Kidney (tissue), 13 donors: ENCODE measurements at regions not wholly inside any gene's neighbourhood (a gene's known extent, or its start where the extent isn't known, plus 50 kb on each side); places are given as distances from the start of the nearest gene placed in this dataset.
"Not testable (repeated sequence)": the region's sequence is repeated elsewhere in the genome, so short reads cannot be mapped to it uniquely, and the experiment has no call there.

Experiments used
- DNase-seq, 5 donors: peaks; one replicate each; pipeline ENCODE4 v3.0.0-alpha.2; 2013 to 2020
- FAIRE-seq: peaks from 2 replicates; lab custom pipeline; 2012; peaks lifted over from hg19 to GRCh38; lab: Jason Lieb, UNC
- H3K27ac ChIP-seq, 2 donors: one replicate each; pipeline ENCODE4 v1.7.0; 2013; ENCODE audit warnings: low read depth in 2 of 2, low read length in 2 of 2, inconsistent platforms in 1 of 2
- H3K27me3 ChIP-seq: one replicate; pipeline ENCODE4 v1.7.1; 2013; ENCODE audit warnings: low read length, inconsistent platforms; ENCODE audit not compliant: control insufficient read depth, insufficient read depth
- H3K36me3 ChIP-seq, 3 donors: one replicate each; pipeline versions ENCODE4 v1.7.0 to v1.7.1; 2013; ENCODE audit warnings: low read length in 3 of 3, control low read depth in 1 of 3, inconsistent platforms in 1 of 3; ENCODE audit not compliant: insufficient read depth in 3 of 3, control insufficient read depth in 2 of 3
- H3K4me1 ChIP-seq, 3 donors: one replicate each; pipeline versions ENCODE4 v1.7.0 to v1.7.1; 2013; ENCODE audit warnings: low read length in 3 of 3, inconsistent platforms in 1 of 3, low read depth in 1 of 3; ENCODE audit not compliant: control insufficient read depth in 2 of 3, insufficient read depth in 2 of 3
- H3K4me3 ChIP-seq, 3 donors: one replicate each; pipeline versions ENCODE4 v1.7.0 to v1.8.1; 2013; ENCODE audit warnings: low read length in 3 of 3, control low read depth in 1 of 3, inconsistent platforms in 1 of 3
- H3K9ac ChIP-seq, 3 donors: one replicate each; pipeline versions ENCODE4 v1.7.0 to v1.7.1; 2013; ENCODE audit warnings: low read length in 3 of 3, control low read depth in 1 of 3, inconsistent platforms in 1 of 3
- H3K9me3 ChIP-seq, 3 donors: one replicate each; pipeline versions ENCODE4 v1.7.0 to v1.7.1; 2013; ENCODE audit warnings: low read length in 3 of 3, control low read depth in 1 of 3, inconsistent platforms in 1 of 3; ENCODE audit not compliant: control insufficient read depth in 2 of 3, insufficient read depth in 1 of 3
- intact Hi-C: fragments of 100-400 bp; cut with DNase I; formaldehyde crosslinking; loops from one replicate; pipeline ENCODE4 v1.11.1; 2022
- TF ChIP-seq, protein P1 (sequence below): IDR thresholded peaks from 3 replicates; pipeline ENCODE4 v1.5.1; 2012; ENCODE audit warnings: mild to moderate bottlenecking, moderate library complexity, borderline replicate concordance; ENCODE audit not compliant: insufficient read depth; ENCODE audit errors: extremely low read depth
- donor health status: control.
- donor health status: control.
- donor health status: control.
- donor health status: control.
- donor health status: control.
- donor health status: DM: yes; HTN: yes; CAD: no.
- donor health status: Normal renal cell carcinoma (clear cell type).

- FAIRE-seq: no peak
- Histone ChIP-seq H3K9ac (no peak overlapping the region), H3K4me1 (peaks cover 0 to 9% (median 0%) of the 10 kb centered on the region in 3 donors), H3K27ac (no peak overlapping the region), H3K36me3 (no peaks in the 10 kb centered on the region), H3K27me3 (no peaks in the 10 kb centered on the region), H3K4me3 (no peak overlapping the region), H3K9me3 (no peaks in the 10 kb centered on the region)
- no peak for DNase-seq
- TF ChIP-seq, protein P1, sequence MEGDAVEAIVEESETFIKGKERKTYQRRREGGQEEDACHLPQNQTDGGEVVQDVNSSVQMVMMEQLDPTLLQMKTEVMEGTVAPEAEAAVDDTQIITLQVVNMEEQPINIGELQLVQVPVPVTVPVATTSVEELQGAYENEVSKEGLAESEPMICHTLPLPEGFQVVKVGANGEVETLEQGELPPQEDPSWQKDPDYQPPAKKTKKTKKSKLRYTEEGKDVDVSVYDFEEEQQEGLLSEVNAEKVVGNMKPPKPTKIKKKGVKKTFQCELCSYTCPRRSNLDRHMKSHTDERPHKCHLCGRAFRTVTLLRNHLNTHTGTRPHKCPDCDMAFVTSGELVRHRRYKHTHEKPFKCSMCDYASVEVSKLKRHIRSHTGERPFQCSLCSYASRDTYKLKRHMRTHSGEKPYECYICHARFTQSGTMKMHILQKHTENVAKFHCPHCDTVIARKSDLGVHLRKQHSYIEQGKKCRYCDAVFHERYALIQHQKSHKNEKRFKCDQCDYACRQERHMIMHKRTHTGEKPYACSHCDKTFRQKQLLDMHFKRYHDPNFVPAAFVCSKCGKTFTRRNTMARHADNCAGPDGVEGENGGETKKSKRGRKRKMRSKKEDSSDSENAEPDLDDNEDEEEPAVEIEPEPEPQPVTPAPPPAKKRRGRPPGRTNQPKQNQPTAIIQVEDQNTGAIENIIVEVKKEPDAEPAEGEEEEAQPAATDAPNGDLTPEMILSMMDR: no peak
- intact Hi-C loops: no loop called here
Observed at GRCh38 chr3:177495566-177495965, 298.3 kb upstream of the TBL1XR1 start.

DNA sequence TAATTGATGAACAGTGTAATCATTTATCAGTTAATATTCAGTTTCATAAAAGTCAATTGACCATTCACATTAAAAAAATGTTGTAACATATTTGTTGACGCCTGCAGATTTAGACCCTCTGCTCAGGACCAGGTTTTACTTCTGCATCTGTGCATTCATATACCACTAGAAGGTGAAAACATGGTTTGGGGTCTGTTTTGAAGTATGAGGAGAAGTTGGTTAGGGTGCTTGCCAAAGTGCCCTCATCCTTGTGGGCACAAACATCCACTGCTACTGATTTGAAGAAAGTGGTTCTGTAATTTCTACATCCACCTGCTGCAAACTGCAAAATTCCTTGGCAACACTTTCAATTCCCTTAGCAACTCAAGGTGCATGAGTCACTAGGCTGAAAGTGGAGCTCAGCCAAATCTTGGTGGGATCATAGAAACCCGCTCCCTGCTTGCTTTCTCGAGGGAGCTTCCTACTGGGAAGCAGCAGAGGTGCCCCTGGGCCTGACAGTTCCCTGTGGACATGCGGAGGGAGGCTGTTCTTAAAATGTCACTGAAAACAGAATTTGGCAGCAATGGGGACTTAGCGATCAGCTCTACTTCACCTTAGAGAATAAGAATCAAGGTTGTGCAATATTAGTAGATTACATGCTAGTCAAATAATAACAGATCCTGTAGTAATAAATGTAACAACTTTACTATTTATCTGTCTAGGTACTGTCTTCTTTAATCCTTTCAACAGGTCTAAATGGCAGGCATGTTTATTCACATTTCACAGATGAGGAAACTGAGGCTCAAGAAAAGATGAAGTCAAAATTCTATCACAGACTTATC lies 301.0 kb upstream of the TBL1XR1 start:
- Histone ChIP-seq H3K27ac (no peak overlapping the region), H3K9me3 (no peaks in the 10 kb centered on the region), H3K27me3 (no peaks in the 10 kb centered on the region), H3K4me1 (no peaks in the 10 kb centered on the region), H3K9ac (no peak overlapping the region), H3K36me3 (no peaks in the 10 kb centered on the region), H3K4me3 (no peak overlapping the region)
- FAIRE-seq (no peak), DNase-seq (peak in 1 of 5 donors; percentile 48)
- TF ChIP-seq, protein P1: no peak
- intact Hi-C loops: no loop called here

DNA sequence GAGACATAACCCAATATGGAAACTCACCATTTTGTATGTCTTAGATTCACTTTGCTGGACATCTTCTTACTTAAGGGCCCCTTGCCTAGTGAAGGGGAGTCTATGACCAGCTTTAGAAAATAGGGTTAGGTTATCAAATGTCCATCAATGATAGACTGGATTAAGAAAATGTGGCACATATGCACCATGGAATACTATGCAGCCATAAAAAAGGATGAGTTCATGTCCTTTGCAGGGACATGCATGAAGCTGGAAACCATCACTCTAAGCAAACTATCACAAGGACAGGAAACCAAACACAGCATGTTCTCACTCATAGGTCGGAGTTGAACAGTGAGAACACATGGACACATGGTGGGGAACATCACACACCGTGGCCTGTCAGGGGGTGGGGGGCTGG lies 301.8 kb upstream of the TBL1XR1 start:
- FAIRE-seq, H3K27ac ChIP-seq, H3K36me3 ChIP-seq, H3K4me3 ChIP-seq, H3K4me1 ChIP-seq, H3K9me3 ChIP-seq, DNase-seq, intact Hi-C loops, H3K27me3 ChIP-seq, H3K9ac ChIP-seq: not testable (repeated sequence)

DNA sequence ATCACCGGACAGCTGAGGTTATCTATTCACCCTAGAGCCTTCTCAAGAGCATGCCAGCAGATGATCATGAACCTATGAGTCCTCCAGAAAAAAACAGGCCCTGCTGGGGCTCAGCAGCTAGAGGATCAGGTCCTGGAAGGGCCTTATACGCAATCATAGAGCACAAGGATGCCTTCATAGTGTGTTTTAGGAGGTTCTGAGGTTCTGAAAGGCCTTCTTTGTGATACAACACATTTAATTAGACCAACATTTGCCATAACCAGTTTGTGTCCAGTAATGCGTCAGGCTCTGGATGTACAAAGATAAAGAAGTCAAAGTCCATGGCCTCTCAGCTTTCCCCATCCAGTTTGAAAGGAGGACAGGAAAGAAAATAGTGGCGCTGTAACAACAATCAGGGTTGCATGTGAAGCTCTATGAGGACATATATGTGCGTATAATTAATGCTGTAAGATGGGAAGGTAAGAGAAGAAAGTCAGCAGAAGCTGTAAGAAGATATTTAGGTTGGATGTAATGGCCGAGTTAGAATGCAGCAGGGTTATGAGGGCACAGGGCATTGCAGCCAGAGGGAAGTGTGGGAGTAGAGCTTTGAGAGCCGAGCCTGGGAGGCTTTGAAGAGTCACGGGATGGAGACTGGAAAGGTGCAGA lies 302.6 kb upstream of the TBL1XR1 start:
- TF ChIP-seq, protein P1: no peak
- FAIRE-seq: no peak
- H3K27ac ChIP-seq: no peak overlapping the region

More for the DNA sequence above, 302.6 kb upstream of the TBL1XR1 start:
- H3K27me3 ChIP-seq: no peaks in the 10 kb centered on the region
- DNase-seq: peak in 2 of 5 donors; percentile 37 to 48
- no peak overlapping the region for H3K4me3 ChIP-seq
- H3K36me3 ChIP-seq: no peaks in the 10 kb centered on the region
- no peaks in the 10 kb centered on the region for H3K9me3 ChIP-seq
- no peak overlapping the region for H3K9ac ChIP-seq
- intact Hi-C loops: no loop called here
- H3K4me1 ChIP-seq: no peaks in the 10 kb centered on the region
